Astrocyte (in vitro differentiated cells and primary cell): ENCODE measurements at regions not wholly inside any gene's neighbourhood (a gene's known extent, or its start where the extent isn't known, plus 50 kb on each side); places are given as distances from the start of the nearest gene placed in this dataset.

Source experiments
- DNase-seq: peaks from one replicate; pipeline ENCODE4 v3.0.0-alpha.2; 2010; ENCODE audit warnings: low read depth
- FAIRE-seq: peaks from 2 replicates; lab custom pipeline; 2011; peaks lifted over from hg19 to GRCh38; lab: Jason Lieb, UNC
- H2AFZ ChIP-seq: 2 replicates; pipeline ENCODE4 v1.6.0; 2012; ENCODE audit warnings: low read depth, low read length, inconsistent platforms
- H3K27ac ChIP-seq: 2 replicates; pipeline ENCODE4 v1.5.1; 2011; ENCODE audit warnings: low read depth, low read length, inconsistent platforms
- H3K27me3 ChIP-seq: 2 replicates; pipeline ENCODE4 v1.6.0; 2011; ENCODE audit warnings: low read length, inconsistent platforms; ENCODE audit not compliant: insufficient read depth
- H3K36me3 ChIP-seq: 2 replicates; pipeline ENCODE4 v1.5.1; 2011; ENCODE audit warnings: low read length, inconsistent platforms; ENCODE audit not compliant: insufficient read depth
- H3K4me1 ChIP-seq: 2 replicates; pipeline ENCODE4 v1.5.1; 2011; ENCODE audit warnings: low read length, inconsistent platforms; ENCODE audit not compliant: insufficient read depth
- H3K4me2 ChIP-seq: 2 replicates; pipeline ENCODE4 v1.6.0; 2012; ENCODE audit warnings: low read length, inconsistent platforms
- H3K4me3 ChIP-seq: 2 replicates; pipeline ENCODE4 v1.5.1; 2011; ENCODE audit warnings: low read depth, mild to moderate bottlenecking, low read length, inconsistent platforms; ENCODE audit not compliant: insufficient read depth
- H3K79me2 ChIP-seq: 2 replicates; pipeline ENCODE4 v1.6.0; 2012; ENCODE audit warnings: mild to moderate bottlenecking, low read length, inconsistent platforms; ENCODE audit not compliant: insufficient read depth
- H3K9ac ChIP-seq: 2 replicates; pipeline ENCODE4 v1.6.0; 2012; ENCODE audit warnings: mild to moderate bottlenecking, low read length, inconsistent platforms
- H3K9me3 ChIP-seq: 2 replicates; pipeline ENCODE4 v1.5.1; 2012; ENCODE audit warnings: low read depth, mild to moderate bottlenecking, low read length, inconsistent platforms; ENCODE audit not compliant: insufficient read depth
- H4K20me1 ChIP-seq: 2 replicates; pipeline ENCODE4 v1.6.0; 2012; ENCODE audit warnings: low read length, inconsistent platforms; ENCODE audit not compliant: insufficient read depth
- H3K27ac Mint-ChIP-seq: one replicate; pipeline ENCODE4 v1.8.0; 2021; ENCODE audit warnings: mild to moderate bottlenecking, mixed read lengths; ENCODE audit not compliant: unreplicated experiment
- H3K27me3 Mint-ChIP-seq: one replicate; pipeline ENCODE4 v1.8.0; 2021; ENCODE audit warnings: low read depth, mixed read lengths; ENCODE audit not compliant: unreplicated experiment
- H3K36me3 Mint-ChIP-seq: one replicate; pipeline ENCODE4 v1.8.0; 2021; ENCODE audit warnings: low read depth, mixed read lengths; ENCODE audit not compliant: unreplicated experiment
- H3K4me1 Mint-ChIP-seq: one replicate; pipeline ENCODE4 v1.8.0; 2021; ENCODE audit warnings: low read depth, mixed read lengths; ENCODE audit not compliant: unreplicated experiment
- H3K4me3 Mint-ChIP-seq: one replicate; pipeline ENCODE4 v1.8.0; 2021; ENCODE audit warnings: mild to moderate bottlenecking, moderate library complexity, mixed read lengths; ENCODE audit not compliant: unreplicated experiment
- H3K9me3 Mint-ChIP-seq: one replicate; pipeline ENCODE4 v1.8.0; 2021; ENCODE audit warnings: mild to moderate bottlenecking, mixed read lengths; ENCODE audit not compliant: unreplicated experiment
- CTCF ChIP-seq: IDR thresholded peaks from 2 replicates; pipeline ENCODE4 v1.5.1; 2011; ENCODE audit warnings: low read depth, mild to moderate bottlenecking, inconsistent platforms, low read length, moderate library complexity; ENCODE audit not compliant: insufficient read depth
- EZH2 ChIP-seq: IDR thresholded peaks from 2 replicates; pipeline ENCODE4 v1.6.1; 2012; ENCODE audit warnings: mild to moderate bottlenecking, low read length, inconsistent platforms; ENCODE audit not compliant: insufficient read depth

DNA sequence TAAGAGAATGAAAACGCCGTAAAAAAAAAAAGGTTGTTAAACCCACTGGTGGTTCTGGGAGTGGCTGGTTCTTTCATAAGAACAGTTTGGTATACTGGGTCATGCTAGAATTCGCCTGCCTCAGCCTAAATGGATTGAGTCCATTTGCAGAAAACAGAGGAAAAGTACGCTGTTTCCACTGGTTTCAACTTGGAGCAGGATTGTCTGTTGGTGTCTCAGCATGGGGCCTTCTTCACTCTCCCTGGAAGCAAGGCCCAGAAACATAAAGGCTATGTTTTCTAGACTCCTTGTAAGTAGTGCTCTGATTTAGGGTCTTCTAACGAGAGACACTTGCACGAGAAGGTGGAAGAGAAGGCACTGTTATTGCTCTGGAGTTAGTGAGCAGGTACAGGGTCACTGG, 116.9 kb upstream of the MTAP start:
- H3K27me3 ChIP-seq, result no peaks in the 10 kb centered on the region
- H3K9ac ChIP-seq, result peak overlapping the region; percentile 68
- H3K79me2 ChIP-seq, result peaks cover 12% of the 10 kb centered on the region
- no peak overlapping the region for H2AFZ ChIP-seq
- no peak overlapping the region for H3K4me3 Mint-ChIP-seq
- no peaks in the 10 kb centered on the region for H3K27me3 Mint-ChIP-seq
- no peak overlapping the region for H3K4me3 ChIP-seq
- H3K36me3 Mint-ChIP-seq, result no peaks in the 10 kb centered on the region
- H3K27ac ChIP-seq, result peak overlapping the region; percentile 96
- FAIRE-seq (peak; percentile 41), DNase-seq (no peak)
- no peaks in the 10 kb centered on the region for H3K9me3 ChIP-seq
- H3K27ac Mint-ChIP-seq, result peak overlapping the region; percentile 70
- peak overlapping the region; percentile 76 for H3K4me2 ChIP-seq
- TF ChIP-seq EZH2 (no peak), CTCF (no peak)
- H3K36me3 ChIP-seq, result no peaks in the 10 kb centered on the region
- no peaks in the 10 kb centered on the region for H4K20me1 ChIP-seq
- H3K4me1 Mint-ChIP-seq, result peaks cover 61% of the 10 kb centered on the region
- H3K9me3 Mint-ChIP-seq, result no peaks in the 10 kb centered on the region
- H3K4me1 ChIP-seq, result peaks cover 90% of the 10 kb centered on the region

DNA sequence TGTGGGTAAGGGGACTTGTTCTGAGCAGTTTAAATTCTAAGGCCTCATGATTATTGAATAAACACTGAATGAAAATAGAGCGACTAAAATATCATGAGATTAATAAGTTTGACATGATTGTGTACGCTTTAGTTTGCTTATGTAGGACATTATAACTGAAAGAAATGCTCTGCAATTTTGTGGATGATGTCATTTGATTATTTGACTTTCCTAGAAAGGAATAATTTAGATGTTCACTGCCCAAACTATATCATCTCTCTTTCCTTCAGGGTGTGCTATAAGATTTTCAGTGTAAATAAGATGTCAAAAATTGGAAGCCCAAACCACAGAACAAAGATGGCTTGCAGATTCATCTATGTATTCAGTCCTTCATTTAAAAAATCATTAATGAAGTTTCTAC, 115.7 kb upstream of the MTAP start:
- H3K27me3 Mint-ChIP-seq, result no peaks in the 10 kb centered on the region
- H3K9me3 Mint-ChIP-seq, result no peaks in the 10 kb centered on the region
- H3K9ac ChIP-seq, result peak overlapping the region; percentile 42
- no peak overlapping the region for H3K4me3 ChIP-seq
- H3K4me2 ChIP-seq, result peak overlapping the region; percentile 21
- DNase-seq (no peak), FAIRE-seq (no peak)
- H3K4me1 ChIP-seq, result peaks cover 83% of the 10 kb centered on the region
- H3K9me3 ChIP-seq, result no peaks in the 10 kb centered on the region
- peaks cover 12% of the 10 kb centered on the region for H3K79me2 ChIP-seq
- TF ChIP-seq CTCF, result no peak
- TF ChIP-seq EZH2, result no peak
- no peak overlapping the region for H2AFZ ChIP-seq
- peaks cover 57% of the 10 kb centered on the region for H3K4me1 Mint-ChIP-seq
- peak overlapping the region; percentile 96 for H3K27ac ChIP-seq
- H3K36me3 ChIP-seq, result no peaks in the 10 kb centered on the region
- no peaks in the 10 kb centered on the region for H3K36me3 Mint-ChIP-seq
- no peak overlapping the region for H3K4me3 Mint-ChIP-seq
- H4K20me1 ChIP-seq, result no peaks in the 10 kb centered on the region
- H3K27me3 ChIP-seq, result no peaks in the 10 kb centered on the region
- peak overlapping the region; percentile 59 for H3K27ac Mint-ChIP-seq

DNA sequence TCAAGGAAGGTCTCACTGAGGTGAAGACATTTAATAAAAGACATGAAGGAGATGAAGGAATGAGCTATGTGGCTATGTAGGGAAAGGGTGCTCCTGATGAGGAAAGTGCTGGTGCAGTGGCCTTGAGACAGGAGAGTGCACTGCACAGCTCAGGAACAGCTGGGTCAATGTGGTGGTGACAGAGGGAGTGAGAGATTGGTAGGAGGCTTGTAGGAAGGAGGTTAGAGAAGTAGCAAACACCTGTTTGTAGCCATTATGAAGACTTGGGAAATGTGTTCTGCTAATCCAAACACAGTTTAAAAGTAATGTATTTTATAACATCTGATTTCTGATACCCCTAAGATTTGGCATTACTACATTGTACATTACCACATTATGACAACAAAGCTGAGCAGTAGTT, 115.1 kb upstream of the MTAP start:
- FAIRE-seq, result no peak
- no peaks in the 10 kb centered on the region for H3K27me3 Mint-ChIP-seq
- H3K9me3 Mint-ChIP-seq, result no peaks in the 10 kb centered on the region
- H3K4me3 ChIP-seq, result no peak overlapping the region
- no peaks in the 10 kb centered on the region for H3K27me3 ChIP-seq
- no peak overlapping the region for H3K27ac Mint-ChIP-seq
- H3K9ac ChIP-seq, result peak overlapping the region; percentile 82
- H3K4me2 ChIP-seq, result peak overlapping the region; percentile 83
- H3K4me1 Mint-ChIP-seq, result peaks cover 53% of the 10 kb centered on the region
- no peaks in the 10 kb centered on the region for H4K20me1 ChIP-seq
- no peaks in the 10 kb centered on the region for H3K36me3 ChIP-seq
- no peak for TF ChIP-seq EZH2
- no peak overlapping the region for H3K4me3 Mint-ChIP-seq
- H3K27ac ChIP-seq, result peak overlapping the region; percentile 96
- peaks cover 79% of the 10 kb centered on the region for H3K4me1 ChIP-seq
- H3K36me3 Mint-ChIP-seq, result no peaks in the 10 kb centered on the region
- H2AFZ ChIP-seq, result no peak overlapping the region
- peaks cover 12% of the 10 kb centered on the region for H3K79me2 ChIP-seq
- DNase-seq, result no peak
- no peaks in the 10 kb centered on the region for H3K9me3 ChIP-seq
